ENCODE measurements at regions not wholly inside any gene's neighbourhood (a gene's known extent, or its start where the extent isn't known, plus 50 kb on each side); places are given as distances from the start of the nearest gene placed in this dataset.

DNA sequence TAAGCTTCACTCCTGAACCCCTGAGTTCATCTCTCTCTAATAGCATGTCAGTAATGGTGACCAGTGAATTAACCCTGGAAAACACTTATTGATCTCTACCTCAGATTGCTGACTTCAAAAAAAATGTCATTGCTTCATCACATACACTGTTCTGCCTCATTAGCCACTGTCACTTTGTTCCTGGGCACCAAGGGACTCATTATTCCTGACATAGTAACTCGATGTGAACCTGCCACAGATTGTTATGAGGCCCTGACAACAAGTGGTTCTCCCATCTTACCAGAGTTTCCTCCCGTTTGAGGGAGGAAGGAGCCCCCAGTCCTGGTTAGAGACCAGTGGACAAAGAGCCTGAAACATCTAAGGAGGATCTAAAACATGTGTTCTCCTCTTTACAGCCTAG, 403.3 kb upstream of the SMIM21 start:
- no TSS peak for BruUV-seq (replicated peaks)
- Histone ChIP-seq H3K4me3 (no peak overlapping the region), H3K36me3 (ENCODE audit: low read depth) (no peaks in the 10 kb centered on the region), H3F3A (ENCODE audit: insufficient read depth, low read depth) (no peaks in the 10 kb centered on the region), H3K9me3 (ENCODE audit: insufficient read depth, low read depth) (no peaks in the 10 kb centered on the region), H4K20me1 (ENCODE audit: insufficient read depth) (no peaks in the 10 kb centered on the region), H3K9me2 (ENCODE audit: insufficient read depth) (no peaks in the 10 kb centered on the region), H3K27ac (no peak overlapping the region), H3K4me2 (no peak overlapping the region), H3K27me3 (ENCODE audit: insufficient read depth, low read depth) (peaks cover 6% of the 10 kb centered on the region; the same call in 1 of the 2 replicates), H3K4me1 (replicated peaks; ENCODE audit: insufficient read depth) (no peaks in the 10 kb centered on the region), H3K79me2 (ENCODE audit: low read depth) (no peaks in the 10 kb centered on the region), H2AFZ (no peak overlapping the region)
- intact Hi-C loops (cut with micrococcal nuclease; ENCODE audit: unreplicated experiment): no loop called here
- POLR2A ChIA-PET (ENCODE audit: unreplicated experiment): no interaction called here
- TF ChIP-seq, protein P1, sequence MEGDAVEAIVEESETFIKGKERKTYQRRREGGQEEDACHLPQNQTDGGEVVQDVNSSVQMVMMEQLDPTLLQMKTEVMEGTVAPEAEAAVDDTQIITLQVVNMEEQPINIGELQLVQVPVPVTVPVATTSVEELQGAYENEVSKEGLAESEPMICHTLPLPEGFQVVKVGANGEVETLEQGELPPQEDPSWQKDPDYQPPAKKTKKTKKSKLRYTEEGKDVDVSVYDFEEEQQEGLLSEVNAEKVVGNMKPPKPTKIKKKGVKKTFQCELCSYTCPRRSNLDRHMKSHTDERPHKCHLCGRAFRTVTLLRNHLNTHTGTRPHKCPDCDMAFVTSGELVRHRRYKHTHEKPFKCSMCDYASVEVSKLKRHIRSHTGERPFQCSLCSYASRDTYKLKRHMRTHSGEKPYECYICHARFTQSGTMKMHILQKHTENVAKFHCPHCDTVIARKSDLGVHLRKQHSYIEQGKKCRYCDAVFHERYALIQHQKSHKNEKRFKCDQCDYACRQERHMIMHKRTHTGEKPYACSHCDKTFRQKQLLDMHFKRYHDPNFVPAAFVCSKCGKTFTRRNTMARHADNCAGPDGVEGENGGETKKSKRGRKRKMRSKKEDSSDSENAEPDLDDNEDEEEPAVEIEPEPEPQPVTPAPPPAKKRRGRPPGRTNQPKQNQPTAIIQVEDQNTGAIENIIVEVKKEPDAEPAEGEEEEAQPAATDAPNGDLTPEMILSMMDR (conservative IDR thresholded peaks at IDR 0.05): no peak
- TF ChIP-seq EZH2 (IDR thresholded peaks at IDR 0.05; ENCODE audit: low read depth): no peak
- DNase-seq: no peak
- CTCF ChIA-PET: no interaction called here

DNA sequence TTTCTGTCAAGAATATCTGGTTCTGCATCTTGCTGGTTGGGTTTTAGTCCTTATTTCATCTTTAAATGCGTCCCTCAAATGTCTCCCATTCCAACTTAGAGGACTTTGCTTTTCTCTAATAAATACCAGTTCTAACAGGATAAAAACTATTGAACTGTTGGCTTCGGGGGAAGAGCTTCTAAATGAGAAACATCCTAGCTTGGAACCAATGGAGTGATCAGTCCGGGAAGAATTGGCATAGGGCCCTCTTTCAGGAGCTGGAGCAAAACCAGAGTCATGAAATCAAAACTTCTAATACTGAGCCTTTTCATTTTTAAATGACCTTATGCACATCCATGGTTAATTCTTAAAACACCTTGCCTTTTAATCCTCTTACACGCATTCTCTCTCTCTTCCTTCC, 401.6 kb upstream of the SMIM21 start:
- DNase-seq: no peak
- Histone ChIP-seq H2AFZ (no peak overlapping the region), H3F3A (ENCODE audit: insufficient read depth, low read depth) (no peaks in the 10 kb centered on the region), H4K20me1 (ENCODE audit: insufficient read depth) (no peaks in the 10 kb centered on the region), H3K4me3 (no peak overlapping the region), H3K4me2 (no peak overlapping the region), H3K36me3 (ENCODE audit: low read depth) (no peaks in the 10 kb centered on the region), H3K79me2 (ENCODE audit: low read depth) (no peaks in the 10 kb centered on the region), H3K9me3 (ENCODE audit: insufficient read depth, low read depth) (no peaks in the 10 kb centered on the region), H3K4me1 (replicated peaks; ENCODE audit: insufficient read depth) (no peaks in the 10 kb centered on the region), H3K27me3 (ENCODE audit: insufficient read depth, low read depth) (peaks cover 6% of the 10 kb centered on the region; the same call in 1 of the 2 replicates), H3K9me2 (ENCODE audit: insufficient read depth) (no peaks in the 10 kb centered on the region), H3K27ac (no peak overlapping the region)
- no peak for TF ChIP-seq EZH2 (IDR thresholded peaks at IDR 0.05; ENCODE audit: low read depth)
- TF ChIP-seq, protein P1 (conservative IDR thresholded peaks at IDR 0.05): no peak
- ChIA-PET POLR2A (ENCODE audit: unreplicated experiment) (no interaction called here), CTCF (no interaction called here)
- intact Hi-C loops (cut with micrococcal nuclease; ENCODE audit: unreplicated experiment): no loop called here
- BruUV-seq (replicated peaks): no TSS peak

DNA sequence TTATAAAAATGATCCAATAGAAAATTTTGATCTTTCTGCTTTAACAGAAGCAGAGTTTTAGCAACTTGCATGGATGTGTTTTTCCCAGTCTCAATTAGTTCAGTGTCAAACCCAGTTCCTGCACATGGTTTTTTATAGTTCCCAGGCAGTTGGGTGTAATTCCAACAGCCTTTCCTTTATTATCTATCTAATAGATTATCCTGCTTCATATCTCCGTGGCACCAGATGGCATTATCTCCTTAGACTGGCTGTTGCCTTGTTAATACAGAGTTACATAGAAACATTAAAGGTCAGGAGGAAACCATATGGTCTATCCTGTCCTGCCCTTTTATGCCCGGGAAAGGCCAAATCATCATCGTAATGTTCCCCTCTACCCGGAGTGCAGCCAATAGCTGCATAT, 400.9 kb upstream of the SMIM21 start:
- intact Hi-C loops (cut with micrococcal nuclease; ENCODE audit: unreplicated experiment): no loop called here
- Histone ChIP-seq H3K27ac (no peak overlapping the region), H3K9me2 (ENCODE audit: insufficient read depth) (no peaks in the 10 kb centered on the region), H4K20me1 (ENCODE audit: insufficient read depth) (no peaks in the 10 kb centered on the region), H3K79me2 (ENCODE audit: low read depth) (no peaks in the 10 kb centered on the region), H3F3A (ENCODE audit: insufficient read depth, low read depth) (no peaks in the 10 kb centered on the region), H3K27me3 (ENCODE audit: insufficient read depth, low read depth) (peaks cover 9% of the 10 kb centered on the region; the same call in 1 of the 2 replicates), H3K9me3 (ENCODE audit: insufficient read depth, low read depth) (no peaks in the 10 kb centered on the region), H3K4me2 (no peak overlapping the region), H3K4me3 (no peak overlapping the region), H3K36me3 (ENCODE audit: low read depth) (no peaks in the 10 kb centered on the region), H2AFZ (no peak overlapping the region), H3K4me1 (replicated peaks; ENCODE audit: insufficient read depth) (no peaks in the 10 kb centered on the region)
- ChIA-PET POLR2A (ENCODE audit: unreplicated experiment) (no interaction called here), CTCF (no interaction called here)
- DNase-seq: no peak
- TF ChIP-seq, protein P1 (conservative IDR thresholded peaks at IDR 0.05): no peak
- BruUV-seq (replicated peaks): no TSS peak
